CD4-positive, alpha-beta memory T cell (primary cell): ENCODE measurements at regions not wholly inside any gene's neighbourhood (a gene's known extent, or its start where the extent isn't known, plus 50 kb on each side); places are given as distances from the start of the nearest gene placed in this dataset.

Experiments
- CTCF ChIA-PET: fragments of 350-600 bp; sonication (Branson Sonifier 250); formaldehyde crosslinking; loops from one replicate; lab custom pipeline; 2021; ENCODE audit warnings: inconsistent platforms; ENCODE audit not compliant: partially characterized antibody; lab: Charles Lee
- POLR2A ChIA-PET: fragments of 350-600 bp; sonication (Branson Sonifier 250); formaldehyde crosslinking; loops from one replicate; lab custom pipeline; 2021; ENCODE audit not compliant: partially characterized antibody; lab: Charles Lee
- DNase-seq, 5 donors: peaks; one replicate each; pipeline versions ENCODE4 v3.0.0 to v3.0.0-alpha.2; 2020 to 2022; ENCODE audit warnings: mixed read lengths in 1 of 5
- H3K27ac ChIP-seq: one replicate; pipeline ENCODE4 v1.7.0; 2013; ENCODE audit warnings: low read depth, low read length
- H3K27me3 ChIP-seq: 2 replicates; pipeline ENCODE4 v1.7.0; 2013; ENCODE audit warnings: mild to moderate bottlenecking, low read length, moderate library complexity; ENCODE audit not compliant: insufficient read depth
- H3K36me3 ChIP-seq: 2 replicates; pipeline ENCODE4 v1.7.0; 2013; ENCODE audit warnings: mild to moderate bottlenecking, low read length, moderate library complexity; ENCODE audit not compliant: insufficient read depth
- H3K4me1 ChIP-seq: 2 replicates; pipeline ENCODE4 v1.7.0; 2013; ENCODE audit warnings: mild to moderate bottlenecking, low read length, moderate library complexity; ENCODE audit not compliant: insufficient read depth
- H3K4me3 ChIP-seq, 2 donors: one replicate each; pipeline ENCODE4 v1.7.0; 2013; ENCODE audit warnings: low read length in 2 of 2, mild to moderate bottlenecking in 1 of 2
- H3K9me3 ChIP-seq, 2 donors: one replicate each; pipeline ENCODE4 v1.7.0; 2013; ENCODE audit warnings: low read length in 2 of 2, control low read depth in 1 of 2; ENCODE audit not compliant: control insufficient read depth in 1 of 2
- H3K27ac Mint-ChIP-seq, 7 donors: one replicate each; pipeline ENCODE4 v1.8.0; 2020 to 2021; ENCODE audit warnings: mixed read lengths in 7 of 7, mild to moderate bottlenecking in 6 of 7, inconsistent platforms in 3 of 7, moderate library complexity in 3 of 7
- H3K27me3 Mint-ChIP-seq, 2 donors: one replicate each; pipeline ENCODE4 v1.8.0; 2020 to 2021; ENCODE audit warnings: mixed read lengths in 2 of 2
- H3K36me3 Mint-ChIP-seq, 2 donors: one replicate each; pipeline ENCODE4 v1.8.0; 2020 to 2021; ENCODE audit warnings: mixed read lengths in 2 of 2, inconsistent platforms in 1 of 2, mild to moderate bottlenecking in 1 of 2
- H3K4me1 Mint-ChIP-seq, 4 donors: one replicate each; pipeline ENCODE4 v1.8.0; 2020 to 2021; ENCODE audit warnings: mixed read lengths in 4 of 4, mild to moderate bottlenecking in 1 of 4
- H3K4me3 Mint-ChIP-seq, 8 donors: one replicate each; pipeline ENCODE4 v1.8.0; 2020 to 2021; ENCODE audit warnings: mixed read lengths in 8 of 8, mild to moderate bottlenecking in 7 of 8, moderate library complexity in 6 of 8, inconsistent platforms in 3 of 8
- H3K9me3 Mint-ChIP-seq, 8 donors: one replicate each; pipeline ENCODE4 v1.8.0; 2020 to 2021; ENCODE audit warnings: mixed read lengths in 8 of 8, mild to moderate bottlenecking in 5 of 8, inconsistent platforms in 3 of 8, moderate library complexity in 1 of 8
- intact Hi-C: fragments of 100-400 bp; cut with micrococcal nuclease; formaldehyde crosslinking; loops from one replicate; pipeline ENCODE4 v1.15.1; 2023

DNA sequence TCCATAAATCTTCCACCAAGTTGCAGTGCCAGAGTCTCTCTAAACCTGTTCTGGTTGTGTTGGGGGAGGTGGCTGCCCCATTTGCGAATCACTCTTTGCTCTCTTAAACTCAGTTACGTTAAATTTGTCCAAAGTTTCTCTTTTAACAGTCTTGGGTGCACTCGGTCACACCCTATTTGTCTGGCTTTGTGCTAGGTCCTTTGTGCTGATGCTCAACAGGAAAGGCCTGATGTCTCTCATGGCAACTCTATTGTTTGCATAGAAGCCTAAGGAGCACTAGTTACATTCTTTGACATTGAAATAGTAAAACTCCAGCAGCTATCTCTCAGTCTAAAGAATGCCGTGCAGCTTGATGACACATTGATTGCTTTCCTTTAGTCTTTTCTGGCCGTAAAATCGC lies 105.1 kb downstream of the TRMT11 start:
- no peak overlapping the region for H3K4me3 ChIP-seq
- intact Hi-C loops = no loop called here
- H3K27ac ChIP-seq = no peak overlapping the region
- H3K4me1 ChIP-seq = no peaks in the 10 kb centered on the region
- H3K36me3 Mint-ChIP-seq = peaks cover 8 to 12% of the 10 kb centered on the region in 2 donors
- H3K4me1 Mint-ChIP-seq = peaks cover 0 to 3% (median under 1%) of the 10 kb centered on the region in 4 donors
- H3K27ac Mint-ChIP-seq = no peak overlapping the region
- CTCF ChIA-PET = no interaction called here
- no peaks in the 10 kb centered on the region for H3K36me3 ChIP-seq
- no peaks in the 10 kb centered on the region for H3K9me3 ChIP-seq
- H3K4me3 Mint-ChIP-seq = no peak overlapping the region
- no peaks in the 10 kb centered on the region for H3K27me3 ChIP-seq
- H3K27me3 Mint-ChIP-seq = no peaks in the 10 kb centered on the region
- DNase-seq = no peak
- peaks cover 0 to 5% (median 0%) of the 10 kb centered on the region in 8 donors for H3K9me3 Mint-ChIP-seq
- POLR2A ChIA-PET = no interaction called here

DNA sequence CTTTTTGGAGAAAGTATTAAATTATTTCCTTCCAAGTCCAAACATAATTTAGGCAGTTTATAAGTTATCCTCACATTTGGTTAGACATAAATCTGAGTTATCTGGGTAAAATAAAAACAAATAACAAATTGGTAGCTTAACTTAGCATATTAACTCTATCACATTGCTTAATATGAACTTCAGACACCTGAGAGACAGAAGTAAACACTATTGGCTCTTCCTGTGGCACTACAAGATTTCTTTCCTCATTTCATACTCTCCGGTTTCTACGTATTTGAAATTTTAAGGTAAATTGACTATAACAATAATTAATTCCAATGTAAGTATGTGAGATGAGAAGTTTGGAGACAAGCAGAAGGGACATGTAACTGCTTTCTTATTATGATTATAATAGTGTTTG lies 106.8 kb downstream of the TRMT11 start:
- POLR2A ChIA-PET = no interaction called here
- H3K27ac ChIP-seq = no peak overlapping the region
- Mint-ChIP-seq H3K4me3 (no peak overlapping the region), H3K36me3 (peaks cover 8 to 12% of the 10 kb centered on the region in 2 donors), H3K27me3 (no peaks in the 10 kb centered on the region), H3K27ac (no peak overlapping the region), H3K4me1 (no peaks in the 10 kb centered on the region), H3K9me3 (peaks cover 0 to 5% (median 0%) of the 10 kb centered on the region in 8 donors)
- intact Hi-C loops = no loop called here
- H3K36me3 ChIP-seq = no peaks in the 10 kb centered on the region
- no peak overlapping the region for H3K4me3 ChIP-seq
- no peaks in the 10 kb centered on the region for H3K27me3 ChIP-seq
- DNase-seq = no peak
- CTCF ChIA-PET = no interaction called here
- H3K4me1 ChIP-seq = no peaks in the 10 kb centered on the region
- no peaks in the 10 kb centered on the region for H3K9me3 ChIP-seq

DNA sequence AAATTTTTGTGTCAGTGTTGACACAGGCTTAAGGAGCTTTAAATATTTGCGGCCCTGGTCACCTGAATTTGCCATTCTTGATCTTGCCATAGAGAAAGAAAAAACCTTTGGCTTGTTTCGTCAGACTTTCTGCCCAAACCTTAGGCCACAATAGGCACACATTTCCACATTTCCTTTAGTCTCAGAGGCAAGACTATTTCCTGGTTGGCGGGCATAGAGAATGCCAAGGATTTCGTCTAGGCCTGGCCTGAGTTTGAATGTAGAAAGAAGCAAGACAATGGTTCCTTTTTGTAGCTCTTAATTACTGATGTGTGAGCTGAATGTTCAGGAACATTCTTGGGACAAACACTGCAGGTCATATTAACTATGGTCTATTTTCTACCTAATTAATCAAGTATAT lies 108.1 kb downstream of the TRMT11 start:
- H3K27ac Mint-ChIP-seq = no peak overlapping the region
- H3K9me3 Mint-ChIP-seq = peaks cover 0 to 5% (median 0%) of the 10 kb centered on the region in 8 donors
- CTCF ChIA-PET = no interaction called here
- intact Hi-C loops = no loop called here
- Histone ChIP-seq H3K36me3 (no peaks in the 10 kb centered on the region), H3K27me3 (no peaks in the 10 kb centered on the region), H3K4me3 (no peak overlapping the region), H3K4me1 (no peaks in the 10 kb centered on the region), H3K9me3 (no peaks in the 10 kb centered on the region), H3K27ac (no peak overlapping the region)
- DNase-seq = no peak
- H3K36me3 Mint-ChIP-seq = peaks cover 6 to 14% of the 10 kb centered on the region in 2 donors
- POLR2A ChIA-PET = no interaction called here
- H3K4me3 Mint-ChIP-seq = no peak overlapping the region
- H3K4me1 Mint-ChIP-seq = no peaks in the 10 kb centered on the region
- no peaks in the 10 kb centered on the region for H3K27me3 Mint-ChIP-seq

DNA sequence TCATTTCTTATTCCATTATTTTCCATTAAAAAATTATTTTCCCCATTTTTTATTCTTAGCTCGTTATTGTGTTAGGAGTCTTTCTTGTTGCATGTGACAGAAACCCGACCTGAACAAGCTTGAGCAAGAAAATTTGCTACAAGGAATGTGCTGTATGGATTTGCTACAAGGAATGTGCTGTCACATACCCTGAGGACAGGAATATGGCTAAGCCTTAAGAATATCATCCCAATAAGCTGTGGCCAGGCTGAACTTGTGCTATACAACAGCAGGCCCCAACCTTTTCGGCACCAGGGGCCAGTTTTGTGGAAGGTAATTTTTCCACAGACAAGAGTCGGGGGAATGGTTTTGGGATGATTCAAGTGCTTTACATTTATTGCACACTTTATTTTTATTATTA lies 114.0 kb downstream of the TRMT11 start:
- POLR2A ChIA-PET = no interaction called here
- DNase-seq = no peak
- H3K27ac ChIP-seq = no peak overlapping the region
- H3K9me3 Mint-ChIP-seq = peaks cover 0 to 4% (median 0%) of the 10 kb centered on the region in 8 donors
- no peaks in the 10 kb centered on the region for H3K27me3 Mint-ChIP-seq
- intact Hi-C loops = no loop called here
- no peaks in the 10 kb centered on the region for H3K4me1 Mint-ChIP-seq
- H3K4me3 ChIP-seq = no peak overlapping the region
- H3K4me3 Mint-ChIP-seq = no peak overlapping the region
- H3K36me3 ChIP-seq = no peaks in the 10 kb centered on the region
- H3K27me3 ChIP-seq = no peaks in the 10 kb centered on the region
- CTCF ChIA-PET = no interaction called here
- no peak overlapping the region for H3K27ac Mint-ChIP-seq
- H3K9me3 ChIP-seq = no peaks in the 10 kb centered on the region
- peaks cover 13 to 37% of the 10 kb centered on the region in 2 donors for H3K36me3 Mint-ChIP-seq
- H3K4me1 ChIP-seq = no peaks in the 10 kb centered on the region

DNA sequence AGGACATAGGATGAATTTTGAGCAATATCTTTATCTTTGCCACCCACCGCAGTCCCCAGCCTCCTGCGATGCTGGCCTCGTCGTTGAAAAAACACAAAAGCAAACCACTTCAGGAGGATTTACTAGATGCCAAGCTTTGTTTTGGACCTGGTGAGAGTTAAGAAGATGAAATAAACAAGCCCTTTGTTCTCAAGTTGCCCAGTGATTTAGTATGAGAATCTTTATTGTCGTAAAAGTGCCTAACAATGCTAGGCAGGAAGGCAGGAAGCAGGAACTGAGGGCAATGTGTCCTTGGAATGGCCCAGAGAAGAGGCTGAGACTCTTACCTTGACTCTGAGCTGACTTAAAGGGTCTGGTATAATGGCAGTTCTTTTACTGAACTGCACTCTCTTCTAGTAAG lies 116.0 kb downstream of the TRMT11 start:
- intact Hi-C loops = no loop called here
- CTCF ChIA-PET = interaction anchor here (1.2 kb wide), 1 partner anchor 12 kb away, joined by 3 read pairs; no protein-coding TSS in a partner anchor
- Histone ChIP-seq H3K4me1 (no peaks in the 10 kb centered on the region), H3K4me3 (no peak overlapping the region), H3K27ac (no peak overlapping the region), H3K27me3 (no peaks in the 10 kb centered on the region), H3K9me3 (no peaks in the 10 kb centered on the region), H3K36me3 (no peaks in the 10 kb centered on the region)
- Mint-ChIP-seq H3K27me3 (no peaks in the 10 kb centered on the region), H3K4me3 (no peak overlapping the region), H3K36me3 (peaks cover 13 to 40% of the 10 kb centered on the region in 2 donors), H3K4me1 (no peaks in the 10 kb centered on the region), H3K9me3 (peaks cover 0 to 4% (median 0%) of the 10 kb centered on the region in 8 donors), H3K27ac (no peak overlapping the region)
- DNase-seq = no peak
- POLR2A ChIA-PET = no interaction called here

DNA sequence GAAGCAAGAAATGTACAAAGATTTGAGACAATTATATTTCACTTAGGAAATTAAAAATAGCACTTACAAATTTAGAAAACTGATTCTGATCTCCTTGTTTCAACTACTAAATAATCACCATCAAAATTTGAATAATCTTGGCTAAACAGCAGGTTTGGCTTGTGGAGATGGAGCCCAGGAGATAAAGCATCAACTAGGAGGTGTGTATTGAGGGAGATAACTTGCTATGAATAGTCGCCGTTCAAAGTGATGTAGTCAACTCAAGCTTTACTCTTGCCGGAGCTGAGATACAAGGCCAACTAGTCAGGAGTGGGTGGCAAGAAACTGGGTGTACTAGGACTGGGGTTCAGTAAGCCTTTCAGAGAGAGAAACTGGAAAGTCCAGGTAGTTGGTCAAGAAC lies 117.7 kb downstream of the TRMT11 start:
- ChIA-PET POLR2A (no interaction called here), CTCF (no interaction called here)
- no peak overlapping the region for H3K27ac Mint-ChIP-seq
- H3K4me1 Mint-ChIP-seq = no peaks in the 10 kb centered on the region
- no peaks in the 10 kb centered on the region for H3K4me1 ChIP-seq
- no peaks in the 10 kb centered on the region for H3K36me3 ChIP-seq
- H3K27me3 Mint-ChIP-seq = no peaks in the 10 kb centered on the region
- H3K9me3 Mint-ChIP-seq = peaks cover 0 to 4% (median 0%) of the 10 kb centered on the region in 8 donors
- no peak overlapping the region for H3K27ac ChIP-seq
- intact Hi-C loops = no loop called here
- H3K36me3 Mint-ChIP-seq = peaks cover 13 to 40% of the 10 kb centered on the region in 2 donors
- H3K4me3 Mint-ChIP-seq = no peak overlapping the region
- DNase-seq = no peak
- no peaks in the 10 kb centered on the region for H3K27me3 ChIP-seq
- H3K4me3 ChIP-seq = no peak overlapping the region
- H3K9me3 ChIP-seq = no peaks in the 10 kb centered on the region

DNA sequence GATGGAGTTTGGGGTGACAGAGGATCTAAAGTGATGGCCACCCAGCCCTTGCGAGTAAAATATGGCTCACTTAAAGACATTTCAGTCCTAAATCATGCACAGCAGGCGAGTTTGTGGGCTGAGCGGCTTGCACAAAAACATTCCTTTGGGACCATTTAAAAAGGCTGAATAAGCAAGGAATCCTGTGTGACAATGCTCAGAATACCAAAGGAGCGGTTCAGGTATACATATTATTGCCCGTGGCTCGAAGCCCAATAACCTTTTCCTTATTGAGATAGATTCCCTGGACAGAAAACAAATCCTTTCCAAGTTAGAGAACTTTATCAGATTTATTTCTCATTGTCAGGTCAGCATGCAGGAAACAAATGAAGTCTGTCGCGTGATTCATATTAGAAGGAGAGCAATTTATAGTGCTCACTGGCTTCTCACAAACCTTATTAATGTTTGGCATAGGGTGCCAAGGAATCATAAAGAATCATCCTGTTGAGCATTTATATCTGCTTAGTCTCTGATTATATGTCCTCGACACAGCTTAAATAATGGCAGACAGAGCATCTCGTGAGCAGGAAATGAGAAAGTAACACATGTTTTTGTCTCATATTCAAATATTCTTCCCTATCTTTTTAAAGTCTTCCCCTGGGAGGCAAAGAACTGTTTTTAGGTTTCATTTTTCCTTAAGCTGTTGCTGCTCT lies 121.3 kb downstream of the TRMT11 start:
- Mint-ChIP-seq H3K9me3 (peaks cover 0 to 4% (median 0%) of the 10 kb centered on the region in 8 donors), H3K4me3 (no peak overlapping the region), H3K36me3 (peaks cover 5 to 21% of the 10 kb centered on the region in 2 donors), H3K27ac (no peak overlapping the region), H3K27me3 (no peaks in the 10 kb centered on the region), H3K4me1 (no peaks in the 10 kb centered on the region)
- no peaks in the 10 kb centered on the region for H3K36me3 ChIP-seq
- H3K4me1 ChIP-seq = no peaks in the 10 kb centered on the region
- no peak overlapping the region for H3K4me3 ChIP-seq
- H3K27me3 ChIP-seq = no peaks in the 10 kb centered on the region
- DNase-seq = no peak
- ChIA-PET CTCF (no interaction called here), POLR2A (interaction anchor here (0.7 kb wide), 1 partner anchor 24 kb away, joined by 3 read pairs; no protein-coding TSS in a partner anchor)
- no peak overlapping the region for H3K27ac ChIP-seq
- no peaks in the 10 kb centered on the region for H3K9me3 ChIP-seq
- intact Hi-C loops = no loop called here
